ENCODE measurements at regions not wholly inside any gene's neighbourhood (a gene's known extent, or its start where the extent isn't known, plus 50 kb on each side); places are given as distances from the start of the nearest gene placed in this dataset.

- no peak for TF ChIP-seq CTCF (IDR thresholded peaks at IDR 0.05; ENCODE audit: unreplicated experiment)
- ChIA-PET POLR2A (interaction anchor here (0.5 to 1.2 kb wide), 3 partner anchors 92 to 419 kb away, joined by 3 read pairs; no protein-coding TSS in a partner anchor), CTCF (interaction anchor here (0.8 to 1.4 kb wide), 2 partner anchors 14 to 112 kb away, joined by 3 to 4 read pairs; no protein-coding TSS in a partner anchor)
- no peaks in the 10 kb centered on the region for H3K27me3 Mint-ChIP-seq (ENCODE audit: insufficient read depth, unreplicated experiment)
- H3K9me3 Mint-ChIP-seq (ENCODE audit: unreplicated experiment): no peaks in the 10 kb centered on the region
- no TSS peak for BruUV-seq (replicated peaks)
- H3K4me3 Mint-ChIP-seq (ENCODE audit: unreplicated experiment): no peak overlapping the region
- DNase-seq (ENCODE audit: unreplicated experiment): peak; percentile 24
- peaks cover 18% of the 10 kb centered on the region for H3K4me1 Mint-ChIP-seq (ENCODE audit: insufficient read depth, unreplicated experiment)
- H3K36me3 Mint-ChIP-seq (ENCODE audit: insufficient read depth, unreplicated experiment): no peaks in the 10 kb centered on the region
- no peak overlapping the region for H3K27ac Mint-ChIP-seq (ENCODE audit: low read depth, unreplicated experiment)
- intact Hi-C loops (cut with micrococcal nuclease): no loop called here
These were observed 102.9 kb upstream of the SLC34A2 start for GRCh38 chr4:25552580-25553271.

GRCh38 chr4:25559508-25559907 lies 96.1 kb upstream of the SLC34A2 start:
- H3K9me3 Mint-ChIP-seq (ENCODE audit: unreplicated experiment): no peaks in the 10 kb centered on the region
- BruUV-seq (replicated peaks): no TSS peak
- no peak overlapping the region for H3K4me3 Mint-ChIP-seq (ENCODE audit: unreplicated experiment)
- H3K27me3 Mint-ChIP-seq (ENCODE audit: insufficient read depth, unreplicated experiment): no peaks in the 10 kb centered on the region
- ChIA-PET POLR2A (no interaction called here), CTCF (interaction anchor here (0.6 to 0.7 kb wide), 3 partner anchors 15 to 137 kb away, joined by 3 to 5 read pairs (median 3); no protein-coding TSS in a partner anchor)
- intact Hi-C loops (cut with micrococcal nuclease): no loop called here
- no peaks in the 10 kb centered on the region for H3K4me1 Mint-ChIP-seq (ENCODE audit: insufficient read depth, unreplicated experiment)
- TF ChIP-seq CTCF (IDR thresholded peaks at IDR 0.05; ENCODE audit: unreplicated experiment): no peak
- H3K27ac Mint-ChIP-seq (ENCODE audit: low read depth, unreplicated experiment): no peak overlapping the region
- no peak for DNase-seq (ENCODE audit: unreplicated experiment)
- H3K36me3 Mint-ChIP-seq (ENCODE audit: insufficient read depth, unreplicated experiment): no peaks in the 10 kb centered on the region

GRCh38 chr4:25560605-25561004 lies 95.0 kb upstream of the SLC34A2 start:
- no TSS peak for BruUV-seq (replicated peaks)
- no peak overlapping the region for H3K4me3 Mint-ChIP-seq (ENCODE audit: unreplicated experiment)
- no peaks in the 10 kb centered on the region for H3K27me3 Mint-ChIP-seq (ENCODE audit: insufficient read depth, unreplicated experiment)
- H3K4me1 Mint-ChIP-seq (ENCODE audit: insufficient read depth, unreplicated experiment): no peaks in the 10 kb centered on the region
- TF ChIP-seq CTCF (IDR thresholded peaks at IDR 0.05; ENCODE audit: unreplicated experiment): no peak
- DNase-seq (ENCODE audit: unreplicated experiment): no peak
- no peaks in the 10 kb centered on the region for H3K9me3 Mint-ChIP-seq (ENCODE audit: unreplicated experiment)
- intact Hi-C loops (cut with micrococcal nuclease): no loop called here
- H3K36me3 Mint-ChIP-seq (ENCODE audit: insufficient read depth, unreplicated experiment): no peaks in the 10 kb centered on the region
- POLR2A ChIA-PET: interaction anchor here (0.6 kb wide), 1 partner anchor 504 kb away, joined by 3 read pairs; no protein-coding TSS in a partner anchor
- CTCF ChIA-PET: no interaction called here
- no peak overlapping the region for H3K27ac Mint-ChIP-seq (ENCODE audit: low read depth, unreplicated experiment)

- intact Hi-C loops (cut with micrococcal nuclease): no loop called here
- no peaks in the 10 kb centered on the region for H3K9me3 Mint-ChIP-seq (ENCODE audit: unreplicated experiment)
- H3K4me3 Mint-ChIP-seq (ENCODE audit: unreplicated experiment): no peak overlapping the region
- BruUV-seq (replicated peaks): no TSS peak
- DNase-seq (ENCODE audit: unreplicated experiment): peak; percentile 52
- peak overlapping the region; percentile 44 for H3K27ac Mint-ChIP-seq (ENCODE audit: low read depth, unreplicated experiment)
- no peaks in the 10 kb centered on the region for H3K4me1 Mint-ChIP-seq (ENCODE audit: insufficient read depth, unreplicated experiment)
- H3K36me3 Mint-ChIP-seq (ENCODE audit: insufficient read depth, unreplicated experiment): no peaks in the 10 kb centered on the region
- no peak for TF ChIP-seq CTCF (IDR thresholded peaks at IDR 0.05; ENCODE audit: unreplicated experiment)
- CTCF ChIA-PET: interaction anchor here (0.6 to 0.7 kb wide), 2 partner anchors 20 to 46 kb away, joined by 3 read pairs; no protein-coding TSS in a partner anchor
- no peaks in the 10 kb centered on the region for H3K27me3 Mint-ChIP-seq (ENCODE audit: insufficient read depth, unreplicated experiment)
- POLR2A ChIA-PET: no interaction called here
These were observed 92.5 kb upstream of the SLC34A2 start for GRCh38 chr4:25563071-25563564.
